GM19240 (cell line): ENCODE measurements at regions not wholly inside any gene's neighbourhood (a gene's known extent, or its start where the extent isn't known, plus 50 kb on each side); places are given as distances from the start of the nearest gene placed in this dataset.
A peak's percentile ranks its signal among the peaks of the same experiment; 100 is the strongest.
"Not testable (repeated sequence)": the region's sequence is repeated elsewhere in the genome, so short reads cannot be mapped to it uniquely, and the experiment has no call there.

Source experiments
- DNase-seq: peaks from one replicate; pipeline ENCODE4 v3.0.0; 2011; ENCODE audit warnings: low spot score; ENCODE audit not compliant: insufficient read length

- DNase-seq = no peak
Measured at GRCh38 chr15:55126111-55126510, 70.6 kb downstream of the RSL24D1 start.

GRCh38 chr15:55124616-55125015, 72.1 kb downstream of the RSL24D1 start:
- no peak for DNase-seq

GRCh38 chr15:55118344-55118870, 78.3 kb downstream of the RSL24D1 start:
- DNase-seq = no peak

GRCh38 chr15:55116636-55117035, 80.1 kb downstream of the RSL24D1 start:
- no peak for DNase-seq

- no peak for DNase-seq
Measured at GRCh38 chr15:55113736-55114135, 83.0 kb downstream of the RSL24D1 start.

GRCh38 chr15:55112706-55113105, 84.0 kb downstream of the RSL24D1 start:
- no peak for DNase-seq

- no peak for DNase-seq
Measured at GRCh38 chr15:55110446-55110845, 86.3 kb downstream of the RSL24D1 start.

- peak; percentile 41 for DNase-seq
Measured at GRCh38 chr15:55108858-55109518, 87.8 kb downstream of the RSL24D1 start.

GRCh38 chr15:55108448-55108847, 88.3 kb downstream of the RSL24D1 start:
- DNase-seq = no peak

GRCh38 chr15:55106155-55106554, 90.6 kb downstream of the RSL24D1 start:
- no peak for DNase-seq

- no peak for DNase-seq
Measured at GRCh38 chr15:55094136-55094535, 102.6 kb downstream of the RSL24D1 start.

GRCh38 chr15:55088207-55088606, 108.5 kb downstream of the RSL24D1 start:
- no peak for DNase-seq

- no peak for DNase-seq
Measured at GRCh38 chr15:55084673-55085072, 112.1 kb downstream of the RSL24D1 start.

GRCh38 chr15:55084216-55084615, 112.5 kb downstream of the RSL24D1 start:
- DNase-seq = no peak

GRCh38 chr15:55077052-55077451, 119.7 kb downstream of the RSL24D1 start:
- DNase-seq = not testable (repeated sequence)

- no peak for DNase-seq
Measured at GRCh38 chr15:55074431-55074830, 122.3 kb downstream of the RSL24D1 start.

GRCh38 chr15:55063970-55064369, 132.8 kb downstream of the RSL24D1 start:
- not testable (repeated sequence) for DNase-seq

GRCh38 chr15:55060836-55061235, 135.9 kb downstream of the RSL24D1 start:
- DNase-seq = no peak

GRCh38 chr15:55056500-55056899, 140.2 kb downstream of the RSL24D1 start:
- DNase-seq = no peak

- DNase-seq = no peak
Measured at GRCh38 chr15:55044162-55044561, 152.6 kb downstream of the RSL24D1 start.

- DNase-seq = no peak
Measured at GRCh38 chr15:55037071-55037470, 159.7 kb downstream of the RSL24D1 start.

GRCh38 chr15:55035749-55036148, 161.0 kb downstream of the RSL24D1 start:
- DNase-seq = no peak

GRCh38 chr15:55033574-55033973, 163.2 kb downstream of the RSL24D1 start:
- DNase-seq = no peak
